ENCODE measurements at regions not wholly inside any gene's neighbourhood (a gene's known extent, or its start where the extent isn't known, plus 50 kb on each side); places are given as distances from the start of the nearest gene placed in this dataset.

- FAIRE-seq, result no peak
Observed at GRCh38 chr2:16615687-16616615, 49.7 kb downstream of the CYRIA start.

DNA sequence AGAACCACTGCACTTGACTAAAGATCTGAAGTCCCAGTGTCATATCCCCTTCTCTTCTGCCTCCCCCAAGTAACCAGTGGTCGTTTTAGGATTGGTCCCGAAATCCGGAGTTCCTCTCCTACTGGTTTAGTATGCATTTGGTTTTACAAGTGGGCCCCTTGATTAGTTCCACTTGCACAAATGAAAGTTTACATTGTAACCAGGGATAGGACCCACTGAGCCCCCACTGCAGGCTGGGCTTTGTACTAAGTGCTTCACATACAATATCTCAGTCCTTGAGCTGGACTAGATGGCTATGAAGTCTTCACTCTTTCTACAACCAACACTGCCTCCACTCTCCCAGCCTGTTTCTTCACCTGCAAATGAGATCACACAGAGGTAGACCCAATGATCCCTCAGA, 50.4 kb downstream of the CYRIA start:
- no peak for FAIRE-seq
- DNase-seq (ENCODE audit: low spot score in 2 of 2), result no peak

More at GRCh38 chr2:16615687-16616615, 49.7 kb downstream of the CYRIA start:
- DNase-seq (ENCODE audit: low spot score in 2 of 2), result peak; percentile 38 to 44

DNA sequence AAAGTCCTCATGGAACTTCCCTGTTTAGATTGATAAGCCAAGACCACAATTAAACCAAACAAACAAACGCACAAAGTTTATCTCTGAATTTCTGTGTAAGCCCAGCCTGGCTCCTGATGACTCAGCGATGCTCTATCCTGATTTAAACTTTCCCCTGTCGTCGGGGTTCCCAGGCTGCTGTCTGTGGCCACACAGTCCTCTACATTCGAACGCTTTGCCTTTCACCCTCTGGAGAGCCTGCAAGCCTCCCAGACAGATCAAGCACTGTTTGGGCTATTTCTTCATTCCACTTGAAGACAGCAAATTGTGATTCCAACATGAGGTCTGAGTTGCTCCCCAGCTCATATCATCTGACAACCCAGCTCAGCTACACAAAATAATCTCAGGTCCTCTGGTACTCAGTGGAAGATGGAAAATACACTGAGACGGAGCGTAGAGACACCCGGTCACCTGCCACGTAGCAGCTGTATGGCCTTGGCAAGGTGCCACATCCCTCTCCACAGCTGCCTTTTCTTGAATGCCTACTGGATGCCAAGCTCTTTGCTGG, 51.2 kb downstream of the CYRIA start:
- FAIRE-seq (no peak), DNase-seq (ENCODE audit: low spot score in 2 of 2) (no peak)

DNA sequence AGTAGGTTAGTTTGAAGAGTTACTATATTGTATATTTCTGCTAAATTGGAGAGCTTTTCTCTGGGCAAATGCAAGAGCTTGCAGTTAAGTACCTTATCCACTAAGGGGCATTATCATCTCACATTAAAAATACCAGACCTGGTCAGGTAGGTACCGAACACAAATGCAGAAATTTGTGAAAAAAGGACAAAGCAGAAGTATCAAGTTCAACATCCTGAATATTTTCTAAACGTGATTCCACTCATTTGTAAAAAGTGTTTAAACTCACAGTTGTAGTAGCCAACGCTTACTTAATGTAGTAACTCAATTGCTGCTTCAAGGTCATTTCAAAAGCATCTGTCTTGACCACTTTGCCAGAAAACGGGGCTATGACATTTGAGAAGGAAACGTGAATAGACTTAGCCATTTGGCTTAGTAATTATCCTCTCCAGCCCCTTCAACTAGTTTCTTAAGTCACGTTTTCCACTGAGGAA, 52.1 kb downstream of the CYRIA start:
- DNase-seq (ENCODE audit: low spot score in 2 of 2), result no peak
- FAIRE-seq, result no peak

DNA sequence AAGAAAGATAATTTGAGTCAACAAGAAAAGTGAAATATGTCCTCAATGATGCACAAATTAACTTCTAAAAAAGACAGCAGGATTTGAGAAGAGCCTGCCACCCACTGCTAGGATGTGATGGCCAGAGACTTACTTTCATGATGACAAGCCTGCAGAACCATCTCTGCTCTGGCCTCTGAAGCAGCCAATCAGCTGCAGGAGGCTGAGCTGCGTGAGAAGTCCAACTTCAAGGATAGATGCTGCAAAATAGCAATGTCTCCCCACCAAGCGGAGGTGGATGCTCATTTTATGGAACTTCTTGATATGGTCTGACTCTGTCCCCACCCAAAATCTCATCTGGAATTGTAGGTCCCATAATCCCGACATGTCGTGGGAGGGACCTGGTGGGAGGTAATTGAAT, 53.1 kb downstream of the CYRIA start:
- no peak for DNase-seq (ENCODE audit: low spot score in 2 of 2)

GRCh38 chr2:16609786-16610185, 55.8 kb downstream of the CYRIA start:
- no peak for DNase-seq (ENCODE audit: low spot score in 2 of 2)
- FAIRE-seq, result no peak

More for the DNA sequence above, 53.1 kb downstream of the CYRIA start:
- FAIRE-seq, result no peak

- DNase-seq (ENCODE audit: low spot score in 2 of 2) (peak; percentile 51 to 52), FAIRE-seq (no peak)
Observed at GRCh38 chr2:16608661-16609643, 56.7 kb downstream of the CYRIA start.

- FAIRE-seq (no peak), DNase-seq (ENCODE audit: low spot score in 2 of 2) (no peak)
Observed at GRCh38 chr2:16607301-16607700, 58.3 kb downstream of the CYRIA start.

DNA sequence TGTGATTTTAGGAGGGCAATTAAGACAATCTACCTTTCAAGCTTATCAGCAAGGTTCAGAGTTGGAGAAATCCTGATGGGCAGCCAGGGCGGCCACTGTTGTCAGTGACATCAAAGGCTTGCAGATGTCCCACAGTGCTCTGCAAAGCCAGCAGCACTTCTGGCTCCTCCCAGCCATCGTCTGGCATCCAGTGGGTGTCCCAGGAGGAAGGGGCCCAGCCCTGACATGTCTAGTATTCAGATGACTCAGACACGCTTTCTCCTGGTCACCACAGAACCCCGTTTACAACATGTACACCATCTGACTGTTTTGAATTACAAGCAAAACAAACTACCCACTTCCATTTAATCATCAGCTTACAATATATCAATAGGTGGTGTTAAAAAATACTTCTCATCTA, 61.4 kb downstream of the CYRIA start:
- no peak for DNase-seq (ENCODE audit: low spot score in 2 of 2)
- FAIRE-seq, result no peak

GRCh38 chr2:16591370-16591933, 74.2 kb downstream of the CYRIA start:
- DNase-seq (ENCODE audit: low spot score in 2 of 2), result no peak
- no peak for FAIRE-seq

DNA sequence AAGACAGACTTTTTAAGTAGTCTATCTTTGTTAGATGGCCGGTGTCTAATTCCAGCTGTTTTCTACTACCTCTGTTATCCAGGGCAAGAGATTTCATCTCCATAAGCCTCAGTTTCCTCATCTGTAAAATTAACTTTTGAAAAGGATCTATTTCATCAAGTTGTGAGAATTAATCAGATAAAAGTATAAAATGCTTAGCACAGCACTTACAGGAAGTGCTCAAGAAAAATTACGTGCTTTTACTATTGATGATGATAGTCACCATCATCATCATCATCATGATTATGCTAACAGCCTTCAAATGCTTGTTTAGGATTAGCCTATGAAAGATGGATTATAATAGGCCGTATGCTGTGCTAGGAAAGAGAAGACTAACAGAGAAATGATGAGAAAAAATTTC, 76.2 kb downstream of the CYRIA start:
- no peak for DNase-seq (ENCODE audit: low spot score in 2 of 2)
- no peak for FAIRE-seq

DNA sequence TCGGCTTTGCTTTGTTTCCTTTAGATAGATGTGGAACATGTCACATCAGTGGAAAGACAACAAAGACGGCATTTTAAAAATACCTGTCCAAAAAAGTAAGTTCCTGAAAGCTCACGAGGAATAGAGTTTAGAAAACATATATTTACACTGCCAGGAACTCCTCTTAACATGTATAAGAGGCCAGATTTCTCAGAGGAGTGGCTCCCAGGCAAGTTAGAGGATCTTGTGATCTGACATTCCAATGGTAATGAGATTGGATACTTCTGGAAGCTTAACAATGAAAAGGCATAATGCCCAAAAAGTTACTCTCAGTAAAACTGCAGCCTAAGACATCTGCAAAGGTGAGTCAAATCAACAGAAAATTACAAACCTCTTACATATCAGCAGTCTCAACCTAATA, 77.1 kb downstream of the CYRIA start:
- no peak for DNase-seq (ENCODE audit: low spot score in 2 of 2)
- FAIRE-seq, result no peak

DNA sequence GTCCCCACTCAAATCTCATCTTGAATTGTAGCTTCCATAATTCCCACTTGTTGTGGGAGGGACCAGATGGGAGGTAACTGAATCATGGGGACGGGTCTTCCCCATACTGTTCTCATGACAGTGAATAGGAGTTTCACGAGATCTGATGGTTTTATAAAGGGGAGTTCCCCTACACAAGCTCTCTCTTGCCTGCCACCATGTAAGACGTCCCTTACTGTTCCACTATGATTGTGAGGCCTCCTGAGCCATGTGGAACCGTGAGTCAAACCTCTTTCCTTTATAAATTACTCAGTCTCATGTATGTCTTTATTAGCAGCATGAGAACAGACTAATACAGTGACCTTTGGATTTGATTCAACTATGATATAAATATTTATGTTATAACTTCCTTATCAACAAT, 78.0 kb downstream of the CYRIA start:
- DNase-seq (ENCODE audit: low spot score in 2 of 2) (no peak), FAIRE-seq (no peak)

GRCh38 chr2:16584824-16585540, 80.7 kb downstream of the CYRIA start:
- FAIRE-seq, result no peak

GRCh38 chr2:16584084-16584483, 81.5 kb downstream of the CYRIA start:
- DNase-seq (ENCODE audit: low spot score in 2 of 2) (no peak), FAIRE-seq (no peak)

More at GRCh38 chr2:16584824-16585540, 80.7 kb downstream of the CYRIA start:
- DNase-seq (ENCODE audit: low spot score in 2 of 2), result no peak

- DNase-seq (ENCODE audit: low spot score in 2 of 2) (no peak), FAIRE-seq (no peak)
Observed at GRCh38 chr2:16581241-16581640, 84.4 kb downstream of the CYRIA start.

- FAIRE-seq (no peak), DNase-seq (ENCODE audit: low spot score in 2 of 2) (no peak)
Observed at GRCh38 chr2:16578081-16578480, 87.6 kb downstream of the CYRIA start.

- DNase-seq (ENCODE audit: low spot score in 2 of 2) (no peak), FAIRE-seq (no peak)
Observed at GRCh38 chr2:16570516-16570915, 95.1 kb downstream of the CYRIA start.

DNA sequence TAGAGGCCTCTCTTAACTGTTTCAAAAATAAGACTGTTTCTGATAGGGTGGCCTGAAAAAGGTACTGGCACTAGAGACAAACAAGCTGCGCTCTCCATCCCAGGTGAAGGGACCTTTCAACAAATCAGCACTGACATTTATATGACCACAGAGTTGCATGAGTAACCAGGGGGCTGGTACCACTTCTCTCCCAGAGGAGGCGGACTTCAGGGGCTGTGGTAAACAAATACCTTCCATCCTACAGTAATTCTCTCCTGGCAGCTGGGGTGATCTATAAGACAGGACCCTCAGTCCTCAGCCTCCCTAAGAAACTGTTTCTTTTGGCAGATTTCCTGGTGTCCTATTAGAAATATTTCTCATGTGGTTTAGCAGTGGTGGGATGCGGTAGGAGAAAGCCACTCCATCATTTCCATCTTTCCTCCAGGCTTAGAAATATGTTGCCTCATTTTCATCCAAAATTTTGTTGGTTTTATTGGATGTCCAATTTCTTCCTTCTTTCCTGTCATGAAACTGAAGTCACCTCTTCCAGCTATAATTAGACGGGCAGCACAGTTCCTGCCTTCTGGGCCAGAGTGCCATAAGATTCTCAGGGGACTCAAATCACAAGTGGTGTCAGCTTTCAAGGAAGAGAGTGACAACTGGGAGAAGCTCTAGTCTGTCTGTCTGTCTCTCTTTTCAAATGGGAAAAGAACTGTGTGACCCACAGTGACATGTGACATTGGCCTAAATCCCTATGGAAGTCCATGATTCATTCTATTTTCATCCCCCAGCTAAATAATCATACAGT, 96.4 kb downstream of the CYRIA start:
- DNase-seq (ENCODE audit: low spot score in 2 of 2) (no peak), FAIRE-seq (no peak)
